Body of pancreas (tissue), 4 donors: ENCODE measurements at regions not wholly inside any gene's neighbourhood (a gene's known extent, or its start where the extent isn't known, plus 50 kb on each side); places are given as distances from the start of the nearest gene placed in this dataset.

ENCODE experiments used
- CTCF ChIP-seq, 7 experiments: fragments of 450-650 bp in 4 of 7; fragments of 200-600 bp in 3 of 7; sonication (generic) in 3 of 7; IDR thresholded peaks; one replicate each; pipeline ENCODE4 v1.5.1; 2016 to 2019; ENCODE audit warnings: antibody characterized with exemption in 7 of 7
- POLR2A ChIP-seq, 3 donors: fragments of 450-650 bp; IDR thresholded peaks; one replicate each; pipeline ENCODE4 v1.6.1; 2016; ENCODE audit warnings: antibody characterized with exemption in 3 of 3, mild to moderate bottlenecking in 2 of 3

GRCh38 chr3:180189310-180189648 is 152.5 kb upstream of the PEX5L start:
- TF ChIP-seq CTCF (IDR thresholded peaks at IDR 0.05) (no peak), POLR2A (IDR thresholded peaks at IDR 0.05) (no peak)
